DND-41 (cell line): ENCODE measurements at regions not wholly inside any gene's neighbourhood (a gene's known extent, or its start where the extent isn't known, plus 50 kb on each side); places are given as distances from the start of the nearest gene placed in this dataset.
A peak's percentile ranks its signal among the peaks of the same experiment; 100 is the strongest.

Experiments used
- ATAC-seq: fragments of 200-7000 bp; cut with Tn5 transposase; 3 replicates; pipeline ENCODE4 v1.9.1; 2021; ENCODE audit warnings: low read depth; ENCODE audit not compliant: insufficient read depth
- DNase-seq: peaks from one replicate; pipeline ENCODE4 v3.0.0-alpha.2; 2020
- H2AFZ ChIP-seq: 2 replicates; pipeline ENCODE4 v1.6.0; 2012; ENCODE audit warnings: low read depth, low read length
- H3K27ac ChIP-seq: 2 replicates; pipeline ENCODE4 v1.5.1; 2012; ENCODE audit warnings: low read length, inconsistent platforms
- H3K27me3 ChIP-seq: fragments of 200-600 bp; sonication (generic); 2 replicates; pipeline ENCODE4 v1.6.0; 2012; ENCODE audit warnings: low read length, mild to moderate bottlenecking, inconsistent platforms; ENCODE audit not compliant: insufficient read depth, poor library complexity
- H3K36me3 ChIP-seq: 2 replicates; pipeline ENCODE4 v1.5.1; 2012; ENCODE audit warnings: low read length, inconsistent platforms; ENCODE audit not compliant: insufficient read depth
- H3K4me1 ChIP-seq: 2 replicates; pipeline ENCODE4 v1.5.1; 2012; ENCODE audit warnings: mild to moderate bottlenecking, low read length; ENCODE audit not compliant: insufficient read depth
- H3K4me2 ChIP-seq: 2 replicates; pipeline ENCODE4 v1.6.0; 2012; ENCODE audit warnings: mild to moderate bottlenecking, moderate library complexity, low read length, inconsistent platforms; ENCODE audit not compliant: insufficient read depth
- H3K4me3 ChIP-seq, 2 experiments: fragments of 200-600 bp in 1 of 2; shearing (Covaris generic) in 1 of 2; 2 replicates each; pipeline ENCODE4 v1.5.1; 2012 to 2016; ENCODE audit warnings: inconsistent platforms in 2 of 2, low read length in 2 of 2, mild to moderate bottlenecking in 2 of 2, low read depth in 1 of 2, moderate library complexity in 1 of 2
- H3K79me2 ChIP-seq: 2 replicates; pipeline ENCODE4 v1.6.0; 2012; ENCODE audit warnings: low read length, inconsistent platforms; ENCODE audit not compliant: insufficient read depth
- H3K9ac ChIP-seq: 2 replicates; pipeline ENCODE4 v1.6.0; 2012; ENCODE audit warnings: low read depth, mild to moderate bottlenecking, inconsistent platforms, low read length, moderate library complexity
- H3K9me3 ChIP-seq: 2 replicates; pipeline ENCODE4 v1.5.1; 2012; ENCODE audit warnings: low read length, moderate library complexity, mild to moderate bottlenecking, inconsistent platforms; ENCODE audit not compliant: insufficient read depth, severe bottlenecking
- H4K20me1 ChIP-seq: 2 replicates; pipeline ENCODE4 v1.6.0; 2012; ENCODE audit warnings: low read length; ENCODE audit not compliant: insufficient read depth
- CTCF ChIP-seq: IDR thresholded peaks from 2 replicates; pipeline ENCODE4 v1.5.1; 2012; ENCODE audit warnings: borderline replicate concordance, low read length, moderate library complexity, mild to moderate bottlenecking; ENCODE audit not compliant: poor library complexity, severe bottlenecking; ENCODE audit errors: extremely low read depth
- EZH2 ChIP-seq: IDR thresholded peaks from 3 replicates; pipeline ENCODE4 v1.6.1; 2012; ENCODE audit warnings: borderline replicate concordance, low read depth, mild to moderate bottlenecking, moderate library complexity, low read length, inconsistent platforms; ENCODE audit not compliant: severe bottlenecking

- no peaks in the 10 kb centered on the region for H3K27me3 ChIP-seq
- no peak overlapping the region for H3K4me2 ChIP-seq
- H3K27ac ChIP-seq, result no peak overlapping the region
- H3K4me3 ChIP-seq, result no peak overlapping the region
- H3K4me1 ChIP-seq, result no peaks in the 10 kb centered on the region
- no peaks in the 10 kb centered on the region for H3K9me3 ChIP-seq
- no peaks in the 10 kb centered on the region for H3K36me3 ChIP-seq
- H2AFZ ChIP-seq, result no peak overlapping the region
- H3K9ac ChIP-seq, result no peak overlapping the region
- no peak for DNase-seq
- H3K79me2 ChIP-seq, result no peaks in the 10 kb centered on the region
- TF ChIP-seq EZH2 (no peak), CTCF (no peak)
- H4K20me1 ChIP-seq, result no peaks in the 10 kb centered on the region
- ATAC-seq, result no peak
Measured at GRCh38 chrX:150203248-150203645, 159.9 kb upstream of the MAMLD1 start.

GRCh38 chrX:150205011-150205410 lies 158.1 kb upstream of the MAMLD1 start:
- no peaks in the 10 kb centered on the region for H3K27me3 ChIP-seq
- H3K27ac ChIP-seq, result no peak overlapping the region
- no peaks in the 10 kb centered on the region for H3K79me2 ChIP-seq
- no peak overlapping the region for H3K4me3 ChIP-seq
- no peak overlapping the region for H3K9ac ChIP-seq
- DNase-seq, result no peak
- H4K20me1 ChIP-seq, result no peaks in the 10 kb centered on the region
- H3K4me1 ChIP-seq, result no peaks in the 10 kb centered on the region
- no peak overlapping the region for H3K4me2 ChIP-seq
- H3K9me3 ChIP-seq, result no peaks in the 10 kb centered on the region
- no peak for ATAC-seq
- H2AFZ ChIP-seq, result no peak overlapping the region
- H3K36me3 ChIP-seq, result no peaks in the 10 kb centered on the region
- peak; percentile 2 for TF ChIP-seq CTCF
- TF ChIP-seq EZH2, result no peak

GRCh38 chrX:150207733-150208132 lies 155.4 kb upstream of the MAMLD1 start:
- ATAC-seq (no peak), DNase-seq (no peak)
- TF ChIP-seq CTCF (no peak), EZH2 (no peak)
- Histone ChIP-seq H4K20me1 (no peaks in the 10 kb centered on the region), H3K27me3 (no peaks in the 10 kb centered on the region), H3K79me2 (no peaks in the 10 kb centered on the region), H3K27ac (no peak overlapping the region), H3K36me3 (no peaks in the 10 kb centered on the region), H3K9ac (no peak overlapping the region), H3K4me1 (no peaks in the 10 kb centered on the region), H3K9me3 (no peaks in the 10 kb centered on the region), H3K4me3 (no peak overlapping the region), H3K4me2 (no peak overlapping the region), H2AFZ (no peak overlapping the region)

- H3K27me3 ChIP-seq, result no peaks in the 10 kb centered on the region
- TF ChIP-seq EZH2, result no peak
- no peak for TF ChIP-seq CTCF
- no peak overlapping the region for H3K4me3 ChIP-seq
- no peak overlapping the region for H3K4me2 ChIP-seq
- no peak overlapping the region for H3K9ac ChIP-seq
- H3K4me1 ChIP-seq, result no peaks in the 10 kb centered on the region
- no peaks in the 10 kb centered on the region for H3K9me3 ChIP-seq
- DNase-seq (no peak), ATAC-seq (no peak)
- no peak overlapping the region for H3K27ac ChIP-seq
- no peak overlapping the region for H2AFZ ChIP-seq
- no peaks in the 10 kb centered on the region for H3K36me3 ChIP-seq
- no peaks in the 10 kb centered on the region for H4K20me1 ChIP-seq
- no peaks in the 10 kb centered on the region for H3K79me2 ChIP-seq
Measured at GRCh38 chrX:150211988-150212387, 151.1 kb upstream of the MAMLD1 start.
